HepG2 (cell line): ENCODE measurements at regions not wholly inside any gene's neighbourhood (a gene's known extent, or its start where the extent isn't known, plus 50 kb on each side); places are given as distances from the start of the nearest gene placed in this dataset.

ENCODE experiments used
- AHDC1 ChIP-seq: sonication (generic); formaldehyde crosslinking; IDR thresholded peaks from 2 replicates; pipeline ENCODE4 v1.5.1; 2020; ENCODE audit warnings: mild to moderate bottlenecking, missing genetic modification reagents, borderline replicate concordance
- AKAP8 ChIP-seq: sonication (generic); formaldehyde crosslinking; IDR thresholded peaks from 2 replicates; pipeline ENCODE4 v1.5.1; 2020; ENCODE audit warnings: mild to moderate bottlenecking, missing genetic modification reagents
- ARNT2 ChIP-seq: sonication (generic); formaldehyde crosslinking; IDR thresholded peaks from 2 replicates; pipeline ENCODE4 v1.8.0; 2022; ENCODE audit warnings: mild to moderate bottlenecking, low read depth, missing genetic modification reagents, moderate library complexity
- ATM ChIP-seq: fragments of 450-650 bp; IDR thresholded peaks from 2 replicates; pipeline ENCODE4 v1.7.1; 2017; ENCODE audit warnings: mild to moderate bottlenecking, borderline replicate concordance
- HNF4A ChIP-seq: sonication (generic); formaldehyde crosslinking; IDR thresholded peaks from 2 replicates; pipeline ENCODE4 v1.4.0; 2020; ENCODE audit warnings: missing genetic modification reagents
- HOXA5 ChIP-seq: sonication (generic); formaldehyde crosslinking; IDR thresholded peaks from 2 replicates; pipeline ENCODE4 v1.4.0; 2020; ENCODE audit warnings: missing genetic modification reagents
- HOXD1 ChIP-seq: sonication (generic); formaldehyde crosslinking; IDR thresholded peaks from 2 replicates; pipeline ENCODE4 v1.5.0; 2020; ENCODE audit warnings: missing genetic modification reagents
- KAT7 ChIP-seq: IDR thresholded peaks from 2 replicates; pipeline ENCODE4 v1.6.1; 2018; ENCODE audit warnings: borderline replicate concordance, missing compliant biosample characterization
- MXD4 ChIP-seq: IDR thresholded peaks from 2 replicates; pipeline ENCODE4 v1.6.1; 2016; ENCODE audit warnings: mild to moderate bottlenecking, missing biosample characterization, missing genetic modification reagents
- NFKB2 ChIP-seq: sonication (generic); formaldehyde crosslinking; IDR thresholded peaks from 2 replicates; pipeline ENCODE4 v1.4.0; 2020; ENCODE audit warnings: missing genetic modification reagents, borderline replicate concordance
- NR2F1 ChIP-seq, 2 experiments: fragments of 450-650 bp in 1 of 2; formaldehyde crosslinking in 1 of 2; IDR thresholded peaks; 2 replicates each; pipeline versions ENCODE4 v1.5.0 to v1.6.1; 2016 to 2020; ENCODE audit warnings: mild to moderate bottlenecking in 1 of 2, missing compliant biosample characterization in 1 of 2, missing genetic modification reagents in 1 of 2, moderate library complexity in 1 of 2
- ONECUT2 ChIP-seq: sonication (generic); formaldehyde crosslinking; IDR thresholded peaks from 2 replicates; pipeline ENCODE4 v1.4.0; 2020; ENCODE audit warnings: missing genetic modification reagents
- PCBP2 ChIP-seq: fragments of 200-400 bp; formaldehyde crosslinking; optimal IDR thresholded peaks from 2 replicates; pipeline ENCODE3; 2018; ENCODE audit warnings: low read length, low read depth; ENCODE audit not compliant: poor library complexity, severe bottlenecking
- PITX1 ChIP-seq: sonication (generic); formaldehyde crosslinking; IDR thresholded peaks from 2 replicates; pipeline ENCODE4 v1.5.1; 2020; ENCODE audit warnings: mild to moderate bottlenecking, missing genetic modification reagents
- POLR2A ChIP-seq, 2 experiments: IDR thresholded peaks; 2 replicates each; pipeline ENCODE4 v1.6.1; 2011; ENCODE audit warnings: low read depth in 2 of 2, low read length in 2 of 2, mild to moderate bottlenecking in 1 of 2, moderate library complexity in 1 of 2; ENCODE audit not compliant: insufficient read depth in 1 of 2
- RARG ChIP-seq: sonication (generic); formaldehyde crosslinking; IDR thresholded peaks from 2 replicates; pipeline ENCODE4 v1.4.0; 2020; ENCODE audit warnings: low read depth, mild to moderate bottlenecking, missing genetic modification reagents
- RELA ChIP-seq: sonication (generic); formaldehyde crosslinking; IDR thresholded peaks from 2 replicates; pipeline ENCODE4 v1.4.0; 2020; ENCODE audit warnings: missing genetic modification reagents
- STAT6 ChIP-seq: sonication (generic); formaldehyde crosslinking; IDR thresholded peaks from 2 replicates; pipeline ENCODE4 v1.4.0; 2020; ENCODE audit warnings: missing genetic modification reagents, mild to moderate bottlenecking, borderline replicate concordance
- ZBTB7A ChIP-seq: sonication (generic); formaldehyde crosslinking; IDR thresholded peaks from 2 replicates; pipeline ENCODE4 v1.8.0; 2022; ENCODE audit warnings: mild to moderate bottlenecking, missing genetic modification reagents
- ZFX ChIP-seq: sonication (generic); formaldehyde crosslinking; IDR thresholded peaks from 2 replicates; pipeline ENCODE4 v1.4.0; 2020; ENCODE audit warnings: mild to moderate bottlenecking, low read depth, missing genetic modification reagents, moderate library complexity
- ZNF24 ChIP-seq: fragments of 450-650 bp; IDR thresholded peaks from 2 replicates; pipeline ENCODE4 v1.6.1; 2017; ENCODE audit warnings: antibody characterized with exemption, mild to moderate bottlenecking
- ZNF326 ChIP-seq: sonication (generic); formaldehyde crosslinking; IDR thresholded peaks from 2 replicates; pipeline ENCODE4 v1.4.0; 2020; ENCODE audit warnings: missing genetic modification reagents, borderline replicate concordance
- ZNF629 ChIP-seq: sonication (generic); formaldehyde crosslinking; conservative IDR thresholded peaks from 2 replicates; pipeline ENCODE4 v1.5.0; 2020; ENCODE audit warnings: missing genetic modification reagents

- TF ChIP-seq PCBP2: no peak
- peak; percentile 88; the same call in 1 of the 2 replicates for TF ChIP-seq AHDC1 (CRISPR knock-in tag)
- TF ChIP-seq PITX1 (CRISPR knock-in tag): peak; percentile 64; the same call in 1 of the 2 replicates
- no peak for TF ChIP-seq MXD4
- no peak for TF ChIP-seq KAT7 (CRISPR knock-in tag)
- TF ChIP-seq HOXA5 (CRISPR knock-in tag): 0 out of 2 replicates have a peak, but pooled peaks have one; percentile 40
- peak in 1 of 2 experiments; percentile 81; a peak in 3 of 4 replicates for TF ChIP-seq NR2F1 (CRISPR knock-in tag; IDR thresholded peaks at IDR 0.05)
- no peak for TF ChIP-seq POLR2A (IDR thresholded peaks at IDR 0.05; ENCODE audit: insufficient read depth in 1 of 2, low read depth in 2 of 2, low read length in 2 of 2)
- no peak for TF ChIP-seq ZNF24
- TF ChIP-seq ONECUT2 (CRISPR knock-in tag): no peak
- TF ChIP-seq ZNF629 (CRISPR knock-in tag): peak; percentile 19; the same call in 1 of the 2 replicates
- no peak for TF ChIP-seq NFKB2
- TF ChIP-seq RARG (CRISPR knock-in tag): no peak
- no peak for TF ChIP-seq ATM
- no peak for TF ChIP-seq STAT6 (CRISPR knock-in tag)
- no peak for TF ChIP-seq ZBTB7A (CRISPR knock-in tag)
- TF ChIP-seq RELA (CRISPR knock-in tag): no peak
- TF ChIP-seq HNF4A (CRISPR knock-in tag): peak; percentile 59
- TF ChIP-seq AKAP8 (CRISPR knock-in tag): no peak
- 0 out of 2 replicates have a peak, but pooled peaks have one; percentile 15 for TF ChIP-seq ZFX (CRISPR knock-in tag)
- no peak for TF ChIP-seq ZNF326 (CRISPR knock-in tag)
- 0 out of 2 replicates have a peak, but pooled peaks have one; percentile 64 for TF ChIP-seq HOXD1
- no peak for TF ChIP-seq ARNT2 (CRISPR knock-in tag)
These were observed 77.7 kb downstream of the MAP1LC3B2 start (continued) for GRCh38 chr12:116636608-116637519.
